Mucosa of rectum (tissue), 2 donors: ENCODE measurements at regions not wholly inside any gene's neighbourhood (a gene's known extent, or its start where the extent isn't known, plus 50 kb on each side); places are given as distances from the start of the nearest gene placed in this dataset.

Experiments used
- H3K27ac ChIP-seq, 2 donors: one replicate each; pipeline ENCODE4 v1.7.0; 2013; ENCODE audit warnings: inconsistent platforms in 2 of 2, low read depth in 2 of 2, low read length in 2 of 2
- H3K27me3 ChIP-seq, 2 donors: one replicate each; pipeline ENCODE4 v1.7.0; 2013; ENCODE audit warnings: low read length in 2 of 2; ENCODE audit not compliant: control insufficient read depth in 2 of 2, insufficient read depth in 2 of 2
- H3K36me3 ChIP-seq, 2 donors: one replicate each; pipeline ENCODE4 v1.7.0; 2013; ENCODE audit warnings: low read length in 2 of 2; ENCODE audit not compliant: control insufficient read depth in 2 of 2, insufficient read depth in 2 of 2
- H3K4me1 ChIP-seq, 2 donors: one replicate each; pipeline ENCODE4 v1.7.0; 2013; ENCODE audit warnings: low read length in 2 of 2, mild to moderate bottlenecking in 1 of 2; ENCODE audit not compliant: control insufficient read depth in 2 of 2, insufficient read depth in 2 of 2
- H3K4me3 ChIP-seq, 2 donors: one replicate each; pipeline ENCODE4 v1.7.0; 2013; ENCODE audit warnings: low read length in 2 of 2
- H3K9ac ChIP-seq, 2 donors: one replicate each; pipeline ENCODE4 v1.7.0; 2013; ENCODE audit warnings: low read length in 2 of 2, low read depth in 1 of 2, mild to moderate bottlenecking in 1 of 2
- H3K9me3 ChIP-seq, 2 donors: one replicate each; pipeline ENCODE4 v1.7.0; 2013; ENCODE audit warnings: low read length in 2 of 2; ENCODE audit not compliant: control insufficient read depth in 2 of 2
- donor health status: healthy.
- donor health status: Normal muscosa, but diverticular disease.

- H3K27me3 ChIP-seq: no peaks in the 10 kb centered on the region
- H3K27ac ChIP-seq: no peak overlapping the region
These were observed 530.4 kb downstream of the ACTL7B start for GRCh38 chr9:108325406-108325805.

GRCh38 chr9:108323615-108324014 is 532.2 kb downstream of the ACTL7B start:
- no peak overlapping the region for H3K27ac ChIP-seq
- H3K4me1 ChIP-seq: no peaks in the 10 kb centered on the region

More at GRCh38 chr9:108325406-108325805, 530.4 kb downstream of the ACTL7B start:
- H3K4me1 ChIP-seq: no peaks in the 10 kb centered on the region
- H3K4me3 ChIP-seq: no peak overlapping the region
- H3K9me3 ChIP-seq: peaks cover 0 to 2% of the 10 kb centered on the region in 2 donors
- no peaks in the 10 kb centered on the region for H3K36me3 ChIP-seq
- H3K9ac ChIP-seq: no peak overlapping the region

DNA sequence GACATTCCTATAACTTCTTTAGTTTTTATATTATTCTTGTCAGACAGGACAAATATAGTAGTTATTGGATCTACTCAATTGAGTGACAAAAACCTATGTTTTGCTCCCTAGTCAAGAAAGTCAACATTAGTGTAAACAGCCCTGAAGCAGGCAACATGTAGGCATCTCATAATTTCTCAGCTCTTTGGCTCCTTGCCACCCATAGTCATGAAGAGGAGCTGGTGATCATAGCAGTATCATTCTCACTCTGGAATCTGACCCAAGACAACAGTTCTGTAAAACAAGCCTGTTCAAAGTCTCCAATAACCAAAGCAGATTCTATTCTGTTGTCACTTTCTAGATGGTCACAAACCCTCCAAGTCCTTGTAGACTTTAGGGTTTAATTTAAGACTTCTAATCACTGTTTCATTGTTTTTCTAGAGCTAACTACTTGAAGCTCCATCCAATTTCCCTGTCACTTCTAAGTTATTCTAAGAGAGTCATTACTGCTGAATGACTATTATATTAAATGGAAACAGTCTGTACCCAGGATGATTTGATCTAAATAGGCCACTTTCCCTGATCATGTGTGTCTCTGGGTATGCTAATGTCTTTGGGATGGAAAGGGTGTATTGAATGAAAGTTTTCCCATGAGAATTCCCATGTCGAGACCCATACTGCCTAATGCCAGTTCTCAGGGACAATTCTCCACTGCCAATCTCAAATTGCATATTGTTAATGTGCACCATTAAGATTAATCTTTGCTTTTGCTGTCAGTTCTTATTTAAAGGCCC is 533.3 kb downstream of the ACTL7B start:
- Histone ChIP-seq H3K4me3 (no peak overlapping the region), H3K9ac (no peak overlapping the region), H3K9me3 (no peaks in the 10 kb centered on the region), H3K27ac (no peak overlapping the region), H3K27me3 (no peaks in the 10 kb centered on the region), H3K36me3 (no peaks in the 10 kb centered on the region), H3K4me1 (no peaks in the 10 kb centered on the region)

More at GRCh38 chr9:108323615-108324014, 532.2 kb downstream of the ACTL7B start:
- Histone ChIP-seq H3K27me3 (no peaks in the 10 kb centered on the region), H3K9me3 (peaks cover 0 to 2% of the 10 kb centered on the region in 2 donors), H3K36me3 (no peaks in the 10 kb centered on the region), H3K4me3 (no peak overlapping the region), H3K9ac (no peak overlapping the region)

DNA sequence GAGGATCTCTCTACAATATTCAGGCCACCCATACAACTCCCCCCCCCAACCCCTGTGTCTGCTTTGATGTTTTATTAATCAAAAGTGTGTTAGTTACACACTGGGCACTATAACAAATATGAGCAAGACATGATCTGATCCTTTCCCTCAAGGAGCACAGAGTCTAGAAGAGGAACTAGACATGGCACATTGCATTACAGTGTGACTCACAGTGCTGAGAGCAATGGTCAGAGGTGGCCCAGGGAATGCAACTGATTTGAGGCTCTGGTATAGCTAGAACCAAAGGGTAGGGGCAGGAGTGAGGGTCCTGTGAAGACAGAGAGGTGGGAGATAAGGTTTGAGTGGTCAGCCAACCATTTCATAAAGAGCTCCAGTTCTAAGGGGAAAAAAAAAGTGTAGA is 539.2 kb downstream of the ACTL7B start:
- Histone ChIP-seq H3K9me3 (no peaks in the 10 kb centered on the region), H3K9ac (no peak overlapping the region), H3K4me3 (no peak overlapping the region), H3K27ac (no peak overlapping the region), H3K27me3 (no peaks in the 10 kb centered on the region), H3K36me3 (no peaks in the 10 kb centered on the region), H3K4me1 (no peaks in the 10 kb centered on the region)

DNA sequence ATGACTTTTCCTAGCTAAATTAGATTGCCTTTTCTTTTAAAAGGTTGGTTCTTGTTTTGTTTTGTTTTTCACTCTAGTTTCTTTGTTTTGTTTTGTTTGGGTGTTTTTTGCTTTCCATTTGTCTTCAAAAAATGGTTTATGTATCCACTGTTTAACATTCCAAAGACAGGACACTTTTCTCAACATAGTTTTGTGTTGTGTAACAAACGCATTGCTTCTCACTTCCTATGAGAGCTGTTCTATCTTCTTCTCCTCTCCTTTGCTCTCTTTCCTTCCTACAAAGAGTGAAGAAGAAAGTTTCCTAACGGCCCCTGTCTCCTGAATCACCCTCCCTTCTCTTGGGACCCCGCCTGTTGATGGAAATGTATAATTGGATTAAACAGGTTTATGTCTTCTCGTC is 539.7 kb downstream of the ACTL7B start:
- Histone ChIP-seq H3K9ac (no peak overlapping the region), H3K27me3 (no peaks in the 10 kb centered on the region), H3K36me3 (no peaks in the 10 kb centered on the region), H3K9me3 (no peaks in the 10 kb centered on the region), H3K4me1 (no peaks in the 10 kb centered on the region), H3K27ac (no peak overlapping the region), H3K4me3 (no peak overlapping the region)

- H3K27me3 ChIP-seq: no peaks in the 10 kb centered on the region
- H3K9ac ChIP-seq: no peak overlapping the region
- H3K4me3 ChIP-seq: no peak overlapping the region
- no peaks in the 10 kb centered on the region for H3K9me3 ChIP-seq
- no peaks in the 10 kb centered on the region for H3K4me1 ChIP-seq
- no peaks in the 10 kb centered on the region for H3K36me3 ChIP-seq
- no peak overlapping the region for H3K27ac ChIP-seq
These were observed 544.0 kb downstream of the ACTL7B start for GRCh38 chr9:108311745-108312144.

DNA sequence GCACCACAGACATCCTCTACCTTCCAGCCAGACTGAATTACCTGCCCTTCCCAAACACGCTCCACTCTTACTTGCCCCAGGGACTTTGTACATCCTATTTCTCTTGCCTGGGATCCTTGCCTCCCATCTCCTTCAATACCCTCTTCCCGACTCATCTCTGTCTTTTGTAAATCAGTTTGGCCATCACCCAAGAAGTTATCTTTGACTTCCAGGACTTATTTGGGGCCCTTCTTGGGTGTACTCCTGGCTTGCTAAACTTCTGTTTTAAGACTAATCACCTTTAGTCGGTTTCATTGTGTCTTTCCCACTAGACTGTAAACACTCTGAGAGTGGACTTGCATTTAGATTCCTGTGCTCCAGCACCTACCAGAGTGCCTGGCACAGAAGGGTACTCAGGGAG is 545.6 kb downstream of the ACTL7B start:
- no peaks in the 10 kb centered on the region for H3K27me3 ChIP-seq
- H3K9me3 ChIP-seq: no peaks in the 10 kb centered on the region
- H3K27ac ChIP-seq: no peak overlapping the region
- no peak overlapping the region for H3K9ac ChIP-seq
- H3K36me3 ChIP-seq: no peaks in the 10 kb centered on the region
- H3K4me3 ChIP-seq: no peak overlapping the region
- no peaks in the 10 kb centered on the region for H3K4me1 ChIP-seq

DNA sequence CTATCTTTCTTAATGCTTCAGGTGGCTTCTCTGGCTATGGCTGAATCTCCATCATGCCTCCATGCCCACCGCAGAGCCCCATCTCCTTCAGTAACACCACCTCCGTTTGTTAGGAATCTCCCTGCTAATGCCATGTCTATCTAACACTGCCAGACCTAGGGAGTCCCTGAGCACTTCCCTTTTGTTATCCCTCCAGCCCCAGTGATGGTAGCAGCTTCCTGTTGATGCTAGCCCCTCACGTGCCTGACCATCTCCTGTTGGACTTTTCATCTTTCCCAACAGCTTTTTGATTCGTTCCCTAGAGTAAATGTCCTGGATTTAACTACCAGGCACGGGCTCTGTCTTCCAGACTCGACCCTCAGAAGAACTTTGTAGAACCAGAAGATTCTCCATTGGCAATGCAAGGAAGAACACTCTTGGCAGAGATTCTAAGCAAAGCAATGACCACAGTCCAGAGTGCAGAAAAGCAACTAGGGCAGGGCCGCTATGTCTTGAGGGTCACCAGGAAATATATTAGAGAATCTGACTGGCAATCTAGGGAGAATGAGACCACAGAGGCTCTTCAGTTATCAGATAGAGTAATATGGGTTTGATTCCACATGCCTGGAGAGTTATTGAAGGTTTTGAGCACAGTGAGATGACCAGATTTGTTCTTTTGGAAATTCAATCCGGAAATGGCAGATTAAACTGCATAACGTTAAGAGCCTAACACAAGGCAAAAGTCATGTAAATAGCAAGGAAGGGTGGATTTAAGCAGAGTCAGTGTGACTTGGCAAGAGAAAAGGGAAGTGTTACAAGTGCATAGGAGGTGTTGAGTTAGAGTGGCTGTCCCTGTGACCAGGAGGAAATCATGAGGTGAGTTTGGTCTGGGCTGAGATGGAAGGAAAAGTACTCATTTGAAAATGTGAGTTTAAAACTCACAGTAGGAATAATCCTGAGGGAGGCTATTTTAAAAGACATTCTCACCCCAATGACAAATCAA is 555.2 kb downstream of the ACTL7B start:
- no peak overlapping the region for H3K27ac ChIP-seq
- no peaks in the 10 kb centered on the region for H3K36me3 ChIP-seq
- H3K4me3 ChIP-seq: no peak overlapping the region
- no peaks in the 10 kb centered on the region for H3K27me3 ChIP-seq
- no peak overlapping the region for H3K9ac ChIP-seq
- H3K9me3 ChIP-seq: no peaks in the 10 kb centered on the region
- peaks cover 0 to 7% of the 10 kb centered on the region in 2 donors for H3K4me1 ChIP-seq

GRCh38 chr9:108297073-108297472 is 558.7 kb downstream of the ACTL7B start:
- Histone ChIP-seq H3K27me3 (no peaks in the 10 kb centered on the region), H3K27ac (no peak overlapping the region), H3K9me3 (no peaks in the 10 kb centered on the region), H3K4me3 (no peak overlapping the region), H3K4me1 (peaks cover 0 to 7% of the 10 kb centered on the region in 2 donors), H3K9ac (no peak overlapping the region), H3K36me3 (no peaks in the 10 kb centered on the region)

DNA sequence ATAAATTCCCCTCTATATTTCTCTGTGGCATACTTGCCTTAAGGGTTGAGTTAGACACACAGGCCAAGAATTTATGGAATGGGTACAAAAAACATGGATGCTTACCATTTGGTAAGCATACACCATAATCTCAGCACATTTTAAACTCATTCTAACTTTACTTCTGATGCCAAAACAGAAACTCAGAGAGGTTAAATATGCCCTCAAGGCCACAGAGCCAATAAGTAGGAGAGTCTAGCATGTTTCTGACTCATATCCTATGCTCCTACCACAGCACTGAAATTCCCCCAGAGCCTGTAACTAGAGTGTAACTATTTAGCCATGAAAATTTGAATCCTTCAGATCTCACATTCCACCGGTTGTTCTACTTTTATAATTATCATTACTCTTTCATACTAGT is 559.7 kb downstream of the ACTL7B start:
- Histone ChIP-seq H3K4me1 (peaks cover 0 to 7% of the 10 kb centered on the region in 2 donors), H3K36me3 (no peaks in the 10 kb centered on the region), H3K4me3 (no peak overlapping the region), H3K9ac (no peak overlapping the region), H3K9me3 (no peaks in the 10 kb centered on the region), H3K27ac (no peak overlapping the region), H3K27me3 (no peaks in the 10 kb centered on the region)
